Pancreas (tissue), 10 donors: ENCODE measurements at regions not wholly inside any gene's neighbourhood (a gene's known extent, or its start where the extent isn't known, plus 50 kb on each side); places are given as distances from the start of the nearest gene placed in this dataset.

Source experiments
- ATAC-seq, 4 donors: fragments of 200-7000 bp; cut with Tn5 transposase; one replicate each; pipeline versions ENCODE4 v1.8.0 to v1.9.1; 2020; ENCODE audit warnings: mild to moderate bottlenecking in 4 of 4, moderate library complexity in 4 of 4
- DNase-seq, 6 donors: peaks; one replicate each; pipeline ENCODE4 v3.0.0-alpha.2; 2020
- FAIRE-seq: peaks from 2 replicates; lab custom pipeline; 2012; peaks lifted over from hg19 to GRCh38; lab: Jason Lieb, UNC
- H3K27ac ChIP-seq, 4 donors: fragments of 200-600 bp; sonication (generic); 1 replicate in 3 of 4; 2 replicates in 1 of 4; pipeline versions ENCODE4 v1.5.0 to v1.8.0; 2020
- H3K27me3 ChIP-seq, 4 donors: fragments of 200-600 bp; one replicate each; pipeline ENCODE4 v1.8.0; 2021
- H3K36me3 ChIP-seq, 3 donors: fragments of 200-600 bp; sonication (generic) in 1 of 3; one replicate each; pipeline versions ENCODE4 v1.5.0 to v1.8.0; 2020 to 2021
- H3K4me1 ChIP-seq, 3 donors: fragments of 200-600 bp; one replicate each; pipeline ENCODE4 v1.8.0; 2021
- H3K4me3 ChIP-seq, 4 donors: fragments of 200-600 bp; sonication (generic) in 2 of 4; one replicate each; pipeline versions ENCODE4 v1.5.0 to v1.8.0; 2020 to 2021
- H3K9me3 ChIP-seq, 4 donors: fragments of 200-600 bp; one replicate each; pipeline ENCODE4 v1.8.0; 2021
- CTCF ChIP-seq, 4 donors: fragments of 200-600 bp; sonication (generic) in 3 of 4; IDR thresholded peaks; one replicate each; pipeline versions ENCODE4 v1.5.0 to v1.8.0; 2021; ENCODE audit warnings: antibody characterized with exemption in 4 of 4
- WGBS, 2 donors: extraction: QIAGEN DNeasy Blood & Tissue Kit; methylation state at CpG; one replicate each; pipeline ENCODE4 v1.1.7; 2013; 5-methylcytosine and 5-hydroxymethylcytosine counted together
- intact Hi-C, 3 donors: fragments of 100-400 bp; cut with DNase I; formaldehyde crosslinking; loops; one replicate each; pipeline versions ENCODE4 v1.11.1 to v1.14.2; 2022
- donor health status: healthy with polysubstance abuse.
- donor health status: DM: no; HTN: no; CAD: no; lungs with moderate emphysema.
- donor health status: DM: no; HTN: no; CAD: no.
- donor health status: control.
- donor health status: control.
- donor health status: Bipolar disorder and iron deficiency.
- donor health status: DM: yes; HTN: yes; CAD: no.
- donor health status: DM: no; HTN: no; CAD: no.
- donor health status: DM: no; HTN: no; CAD: no.
- donor health status: DM: yes; HTN: yes; CAD: no.

- Histone ChIP-seq H3K4me1 (no peaks in the 10 kb centered on the region), H3K9me3 (no peaks in the 10 kb centered on the region), H3K27me3 (no peaks in the 10 kb centered on the region), H3K4me3 (no peak overlapping the region), H3K27ac (no peak overlapping the region), H3K36me3 (peaks cover 0 to 2% (median 0%) of the 10 kb centered on the region in 3 donors)
- no peak for DNase-seq
- no peak for TF ChIP-seq CTCF (IDR thresholded peaks at IDR 0.05)
- FAIRE-seq: no peak
- ATAC-seq: no peak
- intact Hi-C loops: no loop called here
Observed at GRCh38 chr4:66055999-66056398, 385.7 kb upstream of the EPHA5 start.

- Histone ChIP-seq H3K4me3 (no peak overlapping the region), H3K27me3 (no peaks in the 10 kb centered on the region), H3K9me3 (no peaks in the 10 kb centered on the region), H3K36me3 (peaks cover 0 to 2% (median 0%) of the 10 kb centered on the region in 3 donors), H3K27ac (no peak overlapping the region), H3K4me1 (no peaks in the 10 kb centered on the region)
- ATAC-seq (no peak), DNase-seq (no peak), FAIRE-seq (no peak)
- 35 to 46% methylated on average over 2 of the region's 2 CpGs for WGBS, 2 donors
- intact Hi-C loops: no loop called here
- no peak for TF ChIP-seq CTCF (IDR thresholded peaks at IDR 0.05)
Observed at GRCh38 chr4:66052426-66052825, 382.1 kb upstream of the EPHA5 start.

GRCh38 chr4:66048861-66049260 is 378.6 kb upstream of the EPHA5 start:
- no peak for DNase-seq
- no peak for ATAC-seq
- H3K4me3 ChIP-seq: no peak overlapping the region
- no peaks in the 10 kb centered on the region for H3K27me3 ChIP-seq
- no peak for FAIRE-seq
- TF ChIP-seq CTCF (IDR thresholded peaks at IDR 0.05): no peak
- H3K27ac ChIP-seq: no peak overlapping the region
- intact Hi-C loops: no loop called here
- H3K4me1 ChIP-seq: no peaks in the 10 kb centered on the region
- H3K9me3 ChIP-seq: no peaks in the 10 kb centered on the region
- 60% methylated on average over 2 of the region's 2 CpGs for WGBS, 2 donors
- no peaks in the 10 kb centered on the region for H3K36me3 ChIP-seq

GRCh38 chr4:66045913-66046312 is 375.6 kb upstream of the EPHA5 start:
- FAIRE-seq: no peak
- 48 to 62% methylated on average over 4 of the region's 4 CpGs for WGBS, 2 donors

GRCh38 chr4:66035701-66036100 is 365.4 kb upstream of the EPHA5 start:
- no peak for FAIRE-seq
- no peak for ATAC-seq
- Histone ChIP-seq H3K9me3 (no peaks in the 10 kb centered on the region), H3K27me3 (no peaks in the 10 kb centered on the region), H3K4me1 (no peaks in the 10 kb centered on the region), H3K27ac (no peak overlapping the region), H3K36me3 (no peaks in the 10 kb centered on the region), H3K4me3 (no peak overlapping the region)
- DNase-seq: no peak
- WGBS, 2 donors: 18 to 29% methylated on average over 2 of the region's 2 CpGs
- TF ChIP-seq CTCF (IDR thresholded peaks at IDR 0.05): no peak
- intact Hi-C loops: no loop called here

More at GRCh38 chr4:66045913-66046312, 375.6 kb upstream of the EPHA5 start:
- intact Hi-C loops: no loop called here
- H3K4me1 ChIP-seq: no peaks in the 10 kb centered on the region
- ATAC-seq (no peak), DNase-seq (no peak)
- no peak overlapping the region for H3K4me3 ChIP-seq
- H3K27ac ChIP-seq: no peak overlapping the region
- H3K27me3 ChIP-seq: no peaks in the 10 kb centered on the region
- TF ChIP-seq CTCF (IDR thresholded peaks at IDR 0.05): no peak
- no peaks in the 10 kb centered on the region for H3K36me3 ChIP-seq
- no peaks in the 10 kb centered on the region for H3K9me3 ChIP-seq
